ENCODE measurements at regions not wholly inside any gene's neighbourhood (a gene's known extent, or its start where the extent isn't known, plus 50 kb on each side); places are given as distances from the start of the nearest gene placed in this dataset.
"Not testable (repeated sequence)": the region's sequence is repeated elsewhere in the genome, so short reads cannot be mapped to it uniquely, and the experiment has no call there.

GRCh38 chr14:105713160-105713559, 186.8 kb downstream of the TMEM121 start:
- not testable (repeated sequence) for DNase-seq

DNA sequence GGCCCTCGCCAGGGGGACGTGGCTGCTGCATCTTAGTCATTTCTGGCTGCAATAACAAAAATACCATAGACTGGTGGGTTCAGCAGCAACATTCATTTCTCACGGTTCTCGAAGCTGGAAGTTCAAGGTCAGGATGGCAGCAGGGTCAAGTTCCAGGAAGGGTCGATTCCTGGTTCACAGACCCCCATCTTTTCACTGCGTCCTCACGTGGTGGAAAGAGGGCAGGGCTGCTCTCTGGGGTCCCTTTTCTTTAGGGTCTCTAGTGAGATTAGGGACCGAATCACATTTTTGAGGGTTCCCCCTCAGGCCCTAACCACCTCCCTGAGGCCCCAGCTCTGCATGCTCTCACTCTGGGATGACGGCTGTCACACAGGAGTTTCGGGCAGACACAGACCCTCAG, 187.5 kb downstream of the TMEM121 start:
- not testable (repeated sequence) for DNase-seq

- not testable (repeated sequence) for DNase-seq
Observed at GRCh38 chr14:105718787-105719186, 192.4 kb downstream of the TMEM121 start.

DNA sequence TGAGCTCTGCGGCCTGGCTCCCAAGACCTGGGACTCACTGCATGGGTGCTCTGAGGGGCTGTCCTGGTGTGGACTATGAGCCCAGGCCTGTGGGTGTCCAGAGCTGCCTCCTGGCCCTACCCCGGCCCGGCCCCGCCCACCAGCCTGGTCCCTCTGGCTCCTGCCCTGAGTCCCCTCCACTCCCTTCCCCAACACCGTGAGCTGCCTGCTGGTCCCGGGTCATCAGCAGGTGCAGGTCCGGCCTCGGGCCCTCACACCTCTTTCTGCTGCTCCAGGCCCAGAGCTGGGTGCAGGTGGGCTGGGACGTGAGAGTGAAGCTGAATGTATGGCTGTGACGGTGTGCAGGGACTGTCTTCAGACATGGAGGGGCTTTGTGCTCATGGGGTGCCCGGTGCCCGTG, 193.7 kb downstream of the TMEM121 start:
- DNase-seq: not testable (repeated sequence)

GRCh38 chr14:105720852-105721601, 194.6 kb downstream of the TMEM121 start:
- not testable (repeated sequence) for DNase-seq

DNA sequence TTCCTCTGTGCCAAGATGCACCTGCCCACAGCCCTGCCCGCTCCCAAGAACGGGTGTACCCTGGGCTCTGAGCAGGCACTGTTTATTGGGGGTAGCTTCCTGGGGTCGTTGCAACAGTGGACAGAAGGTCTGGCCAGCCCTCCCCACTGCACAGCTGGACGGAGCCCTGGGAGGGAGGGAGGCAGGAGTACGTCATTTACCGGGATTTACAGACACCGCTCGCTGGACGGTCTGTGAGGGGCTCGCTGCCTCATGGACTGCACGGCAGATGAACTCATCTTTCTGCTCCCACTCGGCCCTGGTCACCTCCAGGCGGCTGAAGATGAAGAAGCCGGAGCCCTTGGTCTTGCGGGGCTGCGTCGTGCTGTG, 195.2 kb downstream of the TMEM121 start:
- not testable (repeated sequence) for DNase-seq

DNA sequence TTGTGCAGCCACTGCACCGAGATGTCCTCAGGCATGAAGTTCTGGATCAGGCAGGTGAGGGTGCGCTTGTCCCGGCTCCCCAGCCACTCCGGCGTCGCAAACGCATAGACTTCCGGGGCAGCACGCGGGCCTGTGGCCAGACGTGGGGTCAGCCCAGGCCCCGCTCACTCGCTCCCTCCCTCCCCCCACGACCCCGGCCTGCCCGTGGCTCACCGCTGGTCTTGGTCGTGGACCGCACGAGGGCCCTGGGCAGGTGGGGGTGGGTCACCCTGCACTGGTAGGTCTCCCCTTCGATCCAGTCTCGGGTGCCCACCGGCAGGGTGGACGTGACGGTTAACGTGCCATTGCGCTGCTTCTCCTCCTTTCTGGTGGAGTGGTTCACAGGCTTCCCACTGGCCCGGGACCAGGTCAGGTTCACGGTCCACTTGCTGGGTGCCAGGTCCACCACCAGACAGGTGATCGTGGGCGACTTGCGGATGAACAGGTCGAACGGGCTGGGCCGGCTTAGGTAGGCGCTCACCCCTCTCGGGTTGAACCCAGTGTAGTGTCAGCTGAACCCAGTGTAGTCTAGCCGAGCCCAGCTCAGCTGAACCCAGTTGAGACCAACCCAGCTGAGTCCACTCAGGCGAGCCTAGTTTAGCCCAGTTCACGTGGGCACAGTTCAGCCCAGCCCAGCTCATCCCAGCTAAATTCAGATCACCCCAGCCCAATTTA, 195.8 kb downstream of the TMEM121 start:
- DNase-seq: not testable (repeated sequence)

DNA sequence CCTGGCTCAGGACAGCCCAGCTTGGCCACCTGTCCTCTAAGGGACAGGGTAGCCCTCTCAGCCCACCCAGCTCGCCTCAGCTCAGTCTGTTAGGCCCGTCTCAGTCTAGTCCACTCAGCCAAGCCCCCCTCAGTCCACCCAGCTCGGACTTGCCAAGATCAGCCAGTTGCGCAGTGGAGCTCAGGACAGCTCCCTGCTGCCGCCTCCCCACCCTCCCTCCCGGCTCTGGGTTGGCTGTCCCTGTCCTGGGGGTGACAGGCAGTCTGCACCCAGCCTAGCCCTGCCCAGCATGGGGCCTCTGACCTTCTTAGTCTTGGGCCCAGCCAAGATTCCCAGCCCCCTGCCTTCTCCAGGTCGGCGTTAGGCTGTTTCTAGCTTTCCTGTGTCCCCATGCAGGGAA, 196.9 kb downstream of the TMEM121 start:
- DNase-seq: not testable (repeated sequence)

DNA sequence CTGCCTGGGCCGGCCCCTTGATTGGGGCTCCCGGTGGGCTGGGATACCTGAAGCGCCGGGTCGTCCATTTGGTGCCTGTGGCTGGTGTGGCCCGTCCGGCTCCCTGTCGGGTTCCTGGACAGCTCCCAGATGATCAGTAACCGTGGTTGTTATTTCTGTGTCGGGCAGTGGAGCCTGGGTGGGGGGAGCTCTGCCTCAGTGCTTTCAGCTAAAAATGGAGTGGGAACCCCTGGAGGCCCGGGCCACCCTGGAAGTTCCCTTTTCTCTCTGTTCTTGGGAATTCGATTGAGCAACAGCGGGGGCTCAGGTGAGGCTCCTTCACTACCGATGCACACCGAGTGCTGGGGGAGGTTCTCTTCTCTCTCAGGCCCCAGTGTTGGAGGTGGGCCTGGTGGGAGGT, 197.4 kb downstream of the TMEM121 start:
- not testable (repeated sequence) for DNase-seq

- not testable (repeated sequence) for DNase-seq
Observed at GRCh38 chr14:105729825-105730368, 203.5 kb downstream of the TMEM121 start.

- DNase-seq: not testable (repeated sequence)
Observed at GRCh38 chr14:105730731-105731130, 204.3 kb downstream of the TMEM121 start.

GRCh38 chr14:105731221-105731985, 205.0 kb downstream of the TMEM121 start:
- DNase-seq: not testable (repeated sequence)

- no peak for DNase-seq
Observed at GRCh38 chr14:105733081-105734065, 207.0 kb downstream of the TMEM121 start.

GRCh38 chr14:105734241-105734640, 207.9 kb downstream of the TMEM121 start:
- not testable (repeated sequence) for DNase-seq

DNA sequence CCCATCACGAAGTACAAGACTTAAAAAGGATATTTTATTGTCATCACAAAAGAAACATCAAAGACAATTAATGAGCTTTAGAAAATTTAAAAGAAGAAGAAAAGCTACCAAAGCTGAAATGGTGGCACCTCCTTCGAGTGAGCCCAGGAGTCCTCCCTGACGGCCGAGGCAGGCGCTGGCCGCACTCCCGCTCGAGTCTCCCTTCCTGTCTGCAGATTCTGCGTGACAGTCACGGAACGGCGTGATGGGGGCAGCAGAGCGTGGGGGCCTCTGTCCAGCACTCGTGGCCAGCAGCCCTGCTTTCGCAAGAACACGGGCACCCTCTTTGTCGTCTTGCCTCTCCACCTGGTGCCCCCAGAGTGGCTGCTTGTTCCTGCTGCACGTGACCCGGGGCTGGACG, 209.9 kb downstream of the TMEM121 start:
- DNase-seq: not testable (repeated sequence)

DNA sequence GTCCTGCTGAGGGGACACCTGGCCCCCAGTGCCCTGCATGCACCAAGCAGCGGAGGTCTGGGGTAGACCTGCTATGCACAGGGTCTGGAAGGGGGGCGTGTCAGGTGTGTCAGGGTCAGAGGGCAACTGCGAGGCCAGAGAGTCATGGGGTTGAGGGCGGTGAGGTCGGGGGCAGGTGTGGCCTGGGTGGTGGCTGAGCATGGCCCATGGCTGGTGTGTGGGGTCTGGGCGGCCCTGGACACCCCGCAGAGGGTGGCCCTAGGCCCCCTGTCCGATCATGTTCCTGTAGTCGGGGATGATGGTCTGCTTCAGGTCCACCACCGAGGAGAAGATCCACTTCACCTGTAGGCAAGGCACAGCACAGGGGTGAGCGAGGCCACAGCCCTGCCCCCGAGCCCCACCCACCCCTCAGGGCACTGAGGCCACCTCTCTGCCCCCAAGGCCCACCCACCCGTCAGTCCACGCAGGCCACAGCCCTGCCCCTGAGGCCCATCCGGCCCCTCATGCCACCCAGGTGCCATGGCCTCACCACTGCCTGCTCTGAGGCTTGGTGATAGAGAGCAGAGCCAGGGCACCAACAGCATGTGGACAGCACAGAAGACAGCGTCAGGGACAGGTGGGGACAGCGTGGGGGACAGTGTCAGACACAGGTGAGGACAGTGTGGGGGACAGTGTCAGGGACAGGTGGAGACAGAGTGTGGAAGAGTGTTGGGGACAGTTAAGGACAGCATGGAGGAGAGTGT, 211.3 kb downstream of the TMEM121 start:
- no peak for DNase-seq

- no peak for DNase-seq
Observed at GRCh38 chr14:105738638-105739037, 212.3 kb downstream of the TMEM121 start.

- DNase-seq: no peak
Observed at GRCh38 chr14:105739331-105740102, 213.1 kb downstream of the TMEM121 start.

- DNase-seq: not testable (repeated sequence)
Observed at GRCh38 chr14:105740272-105740671, 213.9 kb downstream of the TMEM121 start.

GRCh38 chr14:105740961-105741360, 214.6 kb downstream of the TMEM121 start:
- DNase-seq: not testable (repeated sequence)
